8988T (cell line): ENCODE measurements at regions not wholly inside any gene's neighbourhood (a gene's known extent, or its start where the extent isn't known, plus 50 kb on each side); places are given as distances from the start of the nearest gene placed in this dataset.

ENCODE experiments used
- DNase-seq: peaks from one replicate; pipeline ENCODE4 v3.0.0; 2011

- peak; percentile 34 for DNase-seq
Observed at GRCh38 chr6:14066782-14067406, 50.7 kb upstream of the CD83 start.

DNA sequence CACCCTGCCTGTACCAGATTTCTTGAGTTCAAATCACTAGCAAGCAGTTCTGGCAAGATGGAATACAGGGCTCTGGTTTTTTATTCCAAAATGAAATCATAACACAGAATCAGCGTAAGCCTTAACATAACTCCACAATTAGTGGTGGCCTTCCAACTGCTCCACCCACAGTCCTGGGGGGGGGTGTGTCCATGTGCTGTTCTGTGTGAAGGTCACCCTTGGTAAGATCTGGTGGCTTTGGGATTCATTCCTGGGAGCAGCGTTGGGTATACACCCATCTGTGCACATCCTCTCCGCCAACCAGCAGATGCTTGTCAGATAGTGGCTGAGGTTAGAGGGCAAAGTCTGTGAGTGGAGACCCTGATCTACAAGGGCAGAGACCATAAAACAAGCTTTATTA is 49.9 kb upstream of the CD83 start:
- DNase-seq = no peak
